Coronary artery (tissue), 2 donors: ENCODE measurements at regions not wholly inside any gene's neighbourhood (a gene's known extent, or its start where the extent isn't known, plus 50 kb on each side); places are given as distances from the start of the nearest gene placed in this dataset.

Experiments used
- DNase-seq: peaks from one replicate; pipeline ENCODE4 v3.0.0-alpha.2; 2017; ENCODE audit warnings: low spot score
- H3K27ac ChIP-seq, 2 donors: fragments of 200-600 bp; sonication (generic); one replicate each; pipeline ENCODE4 v1.5.1; 2016 to 2019
- H3K4me3 ChIP-seq: fragments of 200-600 bp; sonication (generic); 2 replicates; pipeline ENCODE4 v1.5.1; 2016; ENCODE audit warnings: mild to moderate bottlenecking, moderate library complexity
- CTCF ChIP-seq: fragments of 200-600 bp; sonication (generic); IDR thresholded peaks from one replicate; pipeline ENCODE4 v1.5.1; 2019; ENCODE audit warnings: antibody characterized with exemption

GRCh38 chr1:34371829-34372532, 195.3 kb downstream of the C1orf94 start:
- Histone ChIP-seq H3K27ac (no peak overlapping the region), H3K4me3 (no peak overlapping the region)
- TF ChIP-seq CTCF = no peak
- peak; percentile 28 for DNase-seq

- no peak for TF ChIP-seq CTCF
- DNase-seq = peak; percentile 3
- Histone ChIP-seq H3K27ac (no peak overlapping the region), H3K4me3 (no peak overlapping the region)
These were observed 196.2 kb downstream of the C1orf94 start for GRCh38 chr1:34372891-34373290.

GRCh38 chr1:34373912-34374311, 197.2 kb downstream of the C1orf94 start:
- TF ChIP-seq CTCF = no peak
- H3K4me3 ChIP-seq = no peak overlapping the region
- DNase-seq = no peak
- no peak overlapping the region for H3K27ac ChIP-seq

GRCh38 chr1:34376531-34376930, 199.8 kb downstream of the C1orf94 start:
- no peak for TF ChIP-seq CTCF
- DNase-seq = peak; percentile 12
- Histone ChIP-seq H3K4me3 (no peak overlapping the region), H3K27ac (no peak overlapping the region)

GRCh38 chr1:34378968-34379856, 202.5 kb downstream of the C1orf94 start:
- DNase-seq = peak; percentile 7

GRCh38 chr1:34379911-34380310, 203.2 kb downstream of the C1orf94 start:
- no peak overlapping the region for H3K27ac ChIP-seq
- TF ChIP-seq CTCF = no peak
- peak; percentile 22 for DNase-seq
- H3K4me3 ChIP-seq = no peak overlapping the region

More at GRCh38 chr1:34378968-34379856, 202.5 kb downstream of the C1orf94 start:
- TF ChIP-seq CTCF = no peak
- Histone ChIP-seq H3K4me3 (no peak overlapping the region), H3K27ac (no peak overlapping the region)
